Fibroblast of lung (primary cell): ENCODE measurements at regions not wholly inside any gene's neighbourhood (a gene's known extent, or its start where the extent isn't known, plus 50 kb on each side); places are given as distances from the start of the nearest gene placed in this dataset.

Experiments
- EZH2 ChIP-seq: IDR thresholded peaks from 2 replicates; pipeline ENCODE4 v1.5.1; 2012; ENCODE audit warnings: low read length, control low read depth, mild to moderate bottlenecking; ENCODE audit errors: missing control alignments
- TF ChIP-seq, protein P1 (sequence below), 2 donors: IDR thresholded peaks in 1 of 2; conservative IDR thresholded peaks in 1 of 2; 1 replicate in 1 of 2; 2 replicates in 1 of 2; pipeline ENCODE4 v1.5.1; 2011 to 2012; ENCODE audit warnings: low read length in 2 of 2, control low read depth in 1 of 2, inconsistent platforms in 1 of 2, low read depth in 1 of 2, mild to moderate bottlenecking in 1 of 2

GRCh38 chr3:64837126-64837738 lies 149.4 kb upstream of the ADAMTS9 start:
- TF ChIP-seq, protein P1, sequence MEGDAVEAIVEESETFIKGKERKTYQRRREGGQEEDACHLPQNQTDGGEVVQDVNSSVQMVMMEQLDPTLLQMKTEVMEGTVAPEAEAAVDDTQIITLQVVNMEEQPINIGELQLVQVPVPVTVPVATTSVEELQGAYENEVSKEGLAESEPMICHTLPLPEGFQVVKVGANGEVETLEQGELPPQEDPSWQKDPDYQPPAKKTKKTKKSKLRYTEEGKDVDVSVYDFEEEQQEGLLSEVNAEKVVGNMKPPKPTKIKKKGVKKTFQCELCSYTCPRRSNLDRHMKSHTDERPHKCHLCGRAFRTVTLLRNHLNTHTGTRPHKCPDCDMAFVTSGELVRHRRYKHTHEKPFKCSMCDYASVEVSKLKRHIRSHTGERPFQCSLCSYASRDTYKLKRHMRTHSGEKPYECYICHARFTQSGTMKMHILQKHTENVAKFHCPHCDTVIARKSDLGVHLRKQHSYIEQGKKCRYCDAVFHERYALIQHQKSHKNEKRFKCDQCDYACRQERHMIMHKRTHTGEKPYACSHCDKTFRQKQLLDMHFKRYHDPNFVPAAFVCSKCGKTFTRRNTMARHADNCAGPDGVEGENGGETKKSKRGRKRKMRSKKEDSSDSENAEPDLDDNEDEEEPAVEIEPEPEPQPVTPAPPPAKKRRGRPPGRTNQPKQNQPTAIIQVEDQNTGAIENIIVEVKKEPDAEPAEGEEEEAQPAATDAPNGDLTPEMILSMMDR (conservative IDR thresholded peaks at IDR 0.05 in 1 of 2, IDR thresholded peaks at IDR 0.05 in 1 of 2; ENCODE audit: low read depth in 1 of 2, low read length in 2 of 2), result no peak
- TF ChIP-seq EZH2, result no peak
